Hematopoietic multipotent progenitor cell treated with erythropoietin and hydrocortisone succinate and interleukin-3 and kit ligand, for 4 days (in vitro differentiated cells): ENCODE measurements at regions not wholly inside any gene's neighbourhood (a gene's known extent, or its start where the extent isn't known, plus 50 kb on each side); places are given as distances from the start of the nearest gene placed in this dataset.
"Not testable (repeated sequence)": the region's sequence is repeated elsewhere in the genome, so short reads cannot be mapped to it uniquely, and the experiment has no call there.

Experiments
- DNase-seq: peaks from one replicate; pipeline ENCODE4 v3.0.0-alpha.2; 2015

GRCh38 chr7:85392789-85393188, 205.9 kb upstream of the SEMA3D start:
- DNase-seq, result no peak

DNA sequence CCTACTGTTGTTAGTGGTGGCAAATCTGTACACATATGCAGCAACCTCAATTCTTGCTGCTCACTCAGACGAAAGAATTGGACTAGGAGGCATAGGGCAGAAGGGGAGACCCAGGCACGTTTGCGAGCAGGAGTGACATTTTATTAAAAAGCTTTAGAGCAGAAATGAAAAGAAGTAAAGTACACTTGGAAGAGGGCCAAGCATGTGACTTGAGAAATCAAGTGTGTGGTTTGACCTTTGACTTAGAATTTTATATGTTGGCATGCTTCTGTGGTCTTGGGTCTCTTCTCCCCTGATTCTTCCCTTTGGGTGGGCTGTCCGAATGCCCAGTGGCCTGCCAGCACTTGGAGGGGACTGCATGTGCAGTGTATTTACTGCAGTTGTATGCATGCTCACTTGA, 205.5 kb upstream of the SEMA3D start:
- DNase-seq, result no peak

GRCh38 chr7:85386460-85386859, 199.6 kb upstream of the SEMA3D start:
- DNase-seq, result no peak

GRCh38 chr7:85384392-85384791, 197.5 kb upstream of the SEMA3D start:
- no peak for DNase-seq

DNA sequence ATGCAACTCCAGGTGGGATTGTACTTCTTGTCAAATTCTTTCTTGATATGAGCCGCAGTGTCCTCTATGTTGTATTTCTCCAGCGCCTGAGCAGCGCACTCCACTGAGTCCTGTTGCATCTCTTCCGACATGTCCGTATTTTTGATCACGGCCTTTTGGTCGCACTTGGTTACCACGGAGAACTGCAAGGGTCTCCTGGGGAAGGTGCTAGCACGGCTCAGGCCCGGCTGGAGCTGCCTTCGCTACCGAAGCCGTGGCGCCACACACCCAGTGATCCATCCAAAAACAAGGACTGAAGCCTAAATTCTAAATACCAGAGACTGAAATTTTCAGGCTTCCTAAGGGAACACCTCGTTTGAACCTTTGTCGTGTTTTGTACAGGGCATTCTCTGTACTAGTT, 194.4 kb upstream of the SEMA3D start:
- no peak for DNase-seq

DNA sequence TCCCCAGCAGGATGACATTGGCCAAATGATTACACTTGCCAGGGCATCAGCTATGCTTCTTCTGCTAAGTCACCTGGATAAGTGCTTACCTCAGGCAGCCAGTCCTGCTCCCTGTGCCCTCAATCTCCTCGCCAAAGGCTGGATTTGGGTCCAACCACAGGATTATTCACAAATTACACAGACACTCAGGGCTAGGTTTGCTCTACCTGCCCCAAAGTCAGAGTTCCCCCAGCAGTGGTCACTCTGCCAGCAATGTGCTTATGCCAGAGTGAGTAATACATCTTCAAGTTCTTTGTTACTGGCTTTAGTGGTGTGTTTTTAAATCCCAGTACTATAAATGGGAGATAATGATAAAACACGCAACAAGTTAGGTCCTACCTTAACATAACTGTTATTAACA, 189.7 kb upstream of the SEMA3D start:
- DNase-seq, result no peak

GRCh38 chr7:85356916-85357315, 170.1 kb upstream of the SEMA3D start:
- DNase-seq, result no peak

GRCh38 chr7:85343484-85343883, 156.6 kb upstream of the SEMA3D start:
- DNase-seq, result no peak

DNA sequence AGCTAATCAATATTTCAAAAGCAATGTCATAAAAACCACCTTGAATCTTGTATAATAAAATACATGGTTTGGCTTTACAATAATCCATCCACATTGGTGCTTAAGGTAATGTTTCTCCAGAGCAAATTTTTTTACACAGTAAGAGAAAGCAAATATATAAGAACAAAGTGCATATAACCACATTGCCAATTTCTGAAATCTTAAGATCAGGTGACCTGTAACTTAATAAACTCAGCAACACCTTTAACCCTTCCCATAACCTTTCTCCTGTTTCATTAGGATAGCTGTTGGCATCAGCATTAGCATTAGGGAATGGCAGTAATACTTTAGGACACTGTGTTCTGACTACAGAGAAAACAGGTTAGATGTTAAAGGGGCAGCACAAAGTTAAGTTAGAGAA, 155.9 kb upstream of the SEMA3D start:
- DNase-seq, result no peak

DNA sequence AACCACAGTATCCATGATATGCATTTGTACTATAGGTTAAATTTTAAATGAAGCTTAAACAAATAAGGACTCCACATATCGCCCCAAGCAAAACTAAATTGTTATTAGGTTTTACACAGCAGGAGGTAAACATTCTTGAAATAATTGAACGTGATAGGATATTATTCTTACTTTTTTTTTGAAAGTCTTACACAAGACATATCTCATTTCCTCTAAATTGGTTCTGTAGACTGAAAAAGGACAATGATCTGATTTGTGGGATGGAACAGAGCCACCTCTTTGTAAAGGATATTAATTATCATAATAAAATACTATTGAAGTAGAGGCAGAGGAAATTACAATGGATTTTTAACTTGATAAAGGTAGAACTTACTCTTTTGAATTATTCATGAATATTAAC, 155.1 kb upstream of the SEMA3D start:
- DNase-seq, result no peak

DNA sequence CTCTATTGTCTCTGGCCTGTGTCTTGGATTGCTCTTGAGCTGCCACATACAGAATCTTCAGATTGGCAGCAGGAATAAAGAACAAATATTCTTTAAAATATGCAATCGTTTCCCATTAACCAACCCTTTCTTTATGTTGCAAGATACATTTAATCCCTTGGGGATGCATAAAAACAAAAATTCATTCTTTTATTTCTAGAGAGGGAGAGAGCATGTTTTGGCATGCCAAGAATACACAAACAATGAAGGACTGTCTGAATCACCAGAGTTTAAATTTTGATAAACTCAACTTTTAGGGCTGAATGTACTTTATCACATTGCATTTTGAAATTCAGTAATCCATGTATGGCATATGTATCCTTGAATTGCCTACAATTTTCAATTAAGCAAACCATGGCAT, 154.3 kb upstream of the SEMA3D start:
- no peak for DNase-seq

DNA sequence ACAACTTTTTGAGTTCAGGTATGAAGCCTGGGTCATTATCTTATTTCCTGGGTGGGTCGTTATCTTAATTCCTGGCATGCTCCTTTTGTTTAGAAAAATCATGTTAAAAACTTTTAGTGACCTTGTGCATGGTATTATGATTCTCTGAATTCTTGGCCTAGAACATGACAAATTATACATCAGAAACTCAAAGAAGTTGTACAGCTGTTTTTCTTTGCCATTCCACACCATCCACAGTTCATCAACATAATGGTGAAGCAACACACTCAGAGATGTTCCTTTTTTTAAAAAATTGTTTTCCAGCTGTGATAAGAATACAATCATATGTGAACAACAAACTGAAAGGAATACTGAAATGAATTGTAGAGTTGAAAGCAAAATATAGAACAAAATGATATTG, 149.2 kb upstream of the SEMA3D start:
- DNase-seq, result no peak

DNA sequence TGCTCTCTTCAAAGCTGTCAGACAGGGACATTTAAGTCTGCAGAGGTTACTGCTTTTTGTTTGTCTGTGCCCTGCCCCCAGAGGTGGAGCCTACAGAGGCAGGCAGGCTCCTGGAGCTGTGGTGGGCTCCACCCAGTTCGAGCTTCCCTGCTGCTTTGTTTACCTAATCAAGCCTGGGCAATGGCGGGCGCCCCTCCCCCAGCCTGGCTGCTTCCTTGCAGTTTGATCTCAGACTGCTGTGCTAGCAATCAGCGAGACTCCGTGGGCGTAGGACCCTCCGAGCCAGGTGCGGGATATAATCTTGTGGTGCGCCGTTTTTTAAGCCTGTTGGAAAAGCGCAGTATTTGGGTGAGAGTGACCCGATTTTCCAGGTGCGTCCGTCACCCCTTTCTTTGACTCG, 148.3 kb upstream of the SEMA3D start:
- not testable (repeated sequence) for DNase-seq

- DNase-seq, result no peak
Observed at GRCh38 chr7:85328456-85328998, 141.7 kb upstream of the SEMA3D start.

GRCh38 chr7:85324145-85324799, 137.4 kb upstream of the SEMA3D start:
- DNase-seq, result peak; percentile 3

- no peak for DNase-seq
Observed at GRCh38 chr7:85322252-85322651, 135.4 kb upstream of the SEMA3D start.

GRCh38 chr7:85320699-85321476, 134.0 kb upstream of the SEMA3D start:
- DNase-seq, result no peak

- no peak for DNase-seq
Observed at GRCh38 chr7:85316489-85316888, 129.6 kb upstream of the SEMA3D start.

DNA sequence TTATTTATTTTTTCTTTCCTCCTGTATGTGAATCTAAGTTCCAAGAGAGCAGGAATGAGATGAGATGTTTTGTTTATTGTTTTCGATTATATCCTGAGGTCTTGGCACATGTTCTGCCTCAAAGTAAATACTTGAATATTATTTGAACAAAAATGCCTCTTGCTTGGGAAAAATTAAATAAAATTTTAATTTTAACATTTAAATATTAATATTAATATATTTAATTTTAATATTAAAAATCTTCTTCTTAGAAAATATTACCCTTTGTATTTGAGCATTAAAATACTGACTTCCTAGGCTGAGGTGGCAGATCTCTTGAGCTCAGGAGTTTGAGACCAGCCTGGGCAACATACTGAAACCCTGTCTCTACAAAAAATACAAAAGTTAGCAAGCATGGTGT, 123.4 kb upstream of the SEMA3D start:
- no peak for DNase-seq

DNA sequence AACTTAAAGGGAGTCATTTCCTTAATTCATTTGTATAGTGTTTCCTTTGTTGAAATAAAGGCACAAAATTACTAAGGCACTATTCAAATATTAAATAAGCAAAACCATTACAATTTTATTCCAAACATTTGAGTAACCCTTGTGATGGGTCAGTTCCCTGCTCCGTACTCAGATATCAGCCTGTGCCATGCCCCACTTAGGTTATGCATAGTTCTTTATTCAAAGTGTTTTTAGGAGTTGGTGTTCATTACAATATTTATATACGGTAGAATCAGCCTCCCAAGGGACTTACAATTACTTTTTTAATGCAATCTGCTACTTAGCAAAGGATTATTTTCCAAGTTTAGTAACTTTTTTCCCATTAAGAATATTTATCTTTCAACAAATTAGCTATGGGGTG, 119.3 kb upstream of the SEMA3D start:
- DNase-seq, result no peak

- no peak for DNase-seq
Observed at GRCh38 chr7:85294176-85294575, 107.3 kb upstream of the SEMA3D start.

DNA sequence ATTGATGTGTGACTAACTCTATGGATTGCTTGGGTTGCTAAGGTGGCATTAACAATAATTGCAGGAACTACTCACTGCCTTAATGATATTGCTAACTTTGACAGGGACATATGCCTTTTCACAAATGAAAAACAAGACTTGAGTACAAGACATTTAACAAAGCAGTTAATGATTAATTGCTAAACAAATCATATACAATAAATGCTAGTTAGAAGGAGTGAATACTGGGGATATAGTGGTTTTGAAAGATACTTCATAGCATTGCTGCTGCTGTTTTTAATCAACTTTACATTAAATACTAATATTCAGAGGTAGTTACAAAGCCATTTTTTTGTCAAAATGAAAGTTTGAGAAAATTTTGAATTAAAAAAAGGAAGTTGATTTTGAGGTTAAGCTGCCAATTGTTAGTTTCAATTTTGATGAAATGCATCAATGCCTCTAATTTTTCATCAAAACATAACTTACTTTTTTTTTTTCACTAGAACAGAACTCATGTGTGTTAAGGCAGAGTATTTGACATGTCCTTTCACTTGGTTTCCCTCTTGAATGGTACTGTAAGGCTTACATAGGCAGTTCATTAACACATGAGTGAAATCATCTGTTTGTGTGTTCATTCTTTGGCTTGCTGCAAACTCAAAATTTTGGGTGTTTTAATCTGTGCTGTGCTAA, 106.2 kb upstream of the SEMA3D start:
- no peak for DNase-seq

DNA sequence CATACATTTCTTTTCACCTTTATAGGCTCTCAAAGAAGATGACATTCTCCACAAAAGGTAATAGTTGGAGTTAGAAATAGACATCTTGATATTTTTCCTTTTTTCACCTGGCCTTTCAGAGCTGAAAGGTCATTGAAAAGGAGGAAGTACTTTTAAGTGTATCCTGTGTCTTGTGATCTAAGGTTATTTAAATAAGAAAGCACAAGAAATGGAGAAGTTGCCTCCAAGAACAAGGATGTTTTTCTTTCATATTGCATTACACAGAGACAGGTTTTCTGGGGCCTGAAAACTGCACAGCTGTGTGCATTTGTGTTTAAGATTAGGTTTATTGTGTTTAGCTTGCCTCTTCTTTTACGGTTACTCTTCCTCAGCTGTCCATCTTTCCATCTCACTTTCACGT, 103.4 kb upstream of the SEMA3D start:
- peak; percentile 18 for DNase-seq

DNA sequence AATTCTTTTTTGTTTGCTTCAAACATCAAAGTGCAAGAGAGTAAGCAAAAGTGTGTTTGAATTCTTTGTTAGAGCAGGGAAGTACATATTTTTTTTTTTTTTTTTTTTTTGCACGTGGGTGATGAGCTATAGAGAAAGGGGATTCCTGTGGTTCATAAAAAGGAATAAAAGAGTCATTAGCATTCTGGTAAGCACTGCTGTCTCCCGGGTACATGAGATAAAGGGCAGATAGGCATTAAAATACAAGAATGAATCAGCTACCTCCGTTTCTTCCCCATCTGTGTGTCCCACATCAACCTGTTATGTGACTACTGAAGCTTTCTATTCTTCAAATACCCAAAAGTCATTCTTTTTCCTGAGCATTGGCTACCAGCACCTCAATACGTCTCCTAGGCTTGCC, 102.4 kb upstream of the SEMA3D start:
- no peak for DNase-seq
